GM12878 (cell line): ENCODE measurements at regions not wholly inside any gene's neighbourhood (a gene's known extent, or its start where the extent isn't known, plus 50 kb on each side); places are given as distances from the start of the nearest gene placed in this dataset.

Source experiments
- BMI1 ChIP-seq: fragments of 450-650 bp; IDR thresholded peaks from 2 replicates; pipeline ENCODE4 v1.6.1; 2016; ENCODE audit warnings: mild to moderate bottlenecking, moderate library complexity, borderline replicate concordance
- BRCA1 ChIP-seq: IDR thresholded peaks from 2 replicates; pipeline ENCODE4 v1.6.1; 2011; ENCODE audit warnings: low read depth, low read length, improper control_type of control experiment
- CBX3 ChIP-seq: fragments of 200-600 bp; sonication (generic); IDR thresholded peaks from 2 replicates; pipeline ENCODE4 v1.6.1; 2016; ENCODE audit warnings: low read depth, borderline replicate concordance
- CHD1 ChIP-seq: IDR thresholded peaks from 2 replicates; pipeline ENCODE4 v1.6.1; 2012; ENCODE audit warnings: low read depth, low read length, improper control_type of control experiment
- CHD2 ChIP-seq: IDR thresholded peaks from 2 replicates; pipeline ENCODE4 v1.6.1; 2011; ENCODE audit warnings: low read depth, low read length, improper control_type of control experiment, borderline replicate concordance
- NFYA ChIP-seq: IDR thresholded peaks from 2 replicates; pipeline ENCODE4 v1.6.1; 2011; ENCODE audit warnings: low read depth, mild to moderate bottlenecking, low read length, improper control_type of control experiment, borderline replicate concordance
- NRF1 ChIP-seq: conservative IDR thresholded peaks from 2 replicates; pipeline ENCODE4 v1.6.1; 2011; ENCODE audit warnings: mild to moderate bottlenecking, low read depth, low read length, improper control_type of control experiment
- POLR2AphosphoS2 ChIP-seq: IDR thresholded peaks from 2 replicates; pipeline ENCODE4 v1.6.1; 2011; ENCODE audit warnings: low read depth, mild to moderate bottlenecking, low read length, improper control_type of control experiment, moderate library complexity
- SP1 ChIP-seq: IDR thresholded peaks from one replicate; pipeline ENCODE4 v1.6.1; 2011; ENCODE audit warnings: low read depth, low read length
- TF ChIP-seq, protein P1 (sequence below), 3 experiments: IDR thresholded peaks in 2 of 3; conservative IDR thresholded peaks in 1 of 3; 2 replicates each; pipeline ENCODE4 v1.5.1; 2011; ENCODE audit warnings: low read depth in 3 of 3, low read length in 3 of 3, mild to moderate bottlenecking in 3 of 3, control low read depth in 2 of 3, moderate library complexity in 2 of 3, inconsistent platforms in 1 of 3, mixed read lengths in 1 of 3; ENCODE audit not compliant: control insufficient read depth in 2 of 3, insufficient read depth in 1 of 3; ENCODE audit errors: extremely low read depth in 1 of 3
- TF ChIP-seq, protein P2 (sequence below): IDR thresholded peaks from 2 replicates; pipeline ENCODE4 v1.6.1; 2012; ENCODE audit warnings: low read depth, low read length, improper control_type of control experiment

DNA sequence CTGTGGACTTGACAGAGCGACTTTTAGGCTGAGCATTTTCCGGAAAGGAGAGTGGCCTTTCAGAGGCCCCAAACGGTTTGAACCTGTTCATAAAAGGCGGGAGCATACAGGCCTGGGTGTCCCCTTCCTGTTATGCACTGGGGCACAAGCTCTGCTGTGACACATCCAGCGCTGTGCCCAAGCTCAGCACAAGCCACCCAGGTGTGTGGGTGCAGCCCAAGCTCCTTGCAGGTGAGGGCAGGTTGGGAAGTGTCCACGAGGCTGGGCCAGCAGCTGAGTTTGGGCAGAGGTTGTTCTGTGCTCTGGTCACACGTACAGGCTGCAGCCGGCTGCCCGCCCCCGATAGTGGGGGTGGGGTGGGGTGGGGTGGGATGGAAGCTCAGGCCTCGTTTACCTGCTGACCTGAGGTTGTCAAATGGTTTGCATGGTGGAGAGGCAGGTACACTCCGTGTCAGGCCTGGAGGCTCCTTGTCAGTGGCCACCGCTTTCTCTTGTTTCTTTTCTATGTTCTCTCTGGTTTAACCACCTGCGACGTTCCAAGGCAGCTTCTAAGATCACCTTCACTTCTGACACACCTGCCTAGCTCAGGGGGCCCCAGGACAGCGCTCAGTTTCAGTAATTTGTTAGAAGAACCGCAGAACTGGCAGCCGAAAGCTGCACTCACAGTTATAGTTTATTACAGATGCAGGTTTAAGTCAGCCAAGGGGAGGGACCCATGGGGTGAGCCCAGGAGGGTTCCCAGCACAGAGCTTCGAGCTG lies 194.7 kb upstream of the CIBAR2 start:
- TF ChIP-seq BMI1 (no peak), CBX3 (no peak), NFYA (no peak), CHD2 (no peak), BRCA1 (no peak), POLR2AphosphoS2 (no peak), SP1 (no peak), CHD1 (no peak), NRF1 (no peak)
- TF ChIP-seq, protein P1, sequence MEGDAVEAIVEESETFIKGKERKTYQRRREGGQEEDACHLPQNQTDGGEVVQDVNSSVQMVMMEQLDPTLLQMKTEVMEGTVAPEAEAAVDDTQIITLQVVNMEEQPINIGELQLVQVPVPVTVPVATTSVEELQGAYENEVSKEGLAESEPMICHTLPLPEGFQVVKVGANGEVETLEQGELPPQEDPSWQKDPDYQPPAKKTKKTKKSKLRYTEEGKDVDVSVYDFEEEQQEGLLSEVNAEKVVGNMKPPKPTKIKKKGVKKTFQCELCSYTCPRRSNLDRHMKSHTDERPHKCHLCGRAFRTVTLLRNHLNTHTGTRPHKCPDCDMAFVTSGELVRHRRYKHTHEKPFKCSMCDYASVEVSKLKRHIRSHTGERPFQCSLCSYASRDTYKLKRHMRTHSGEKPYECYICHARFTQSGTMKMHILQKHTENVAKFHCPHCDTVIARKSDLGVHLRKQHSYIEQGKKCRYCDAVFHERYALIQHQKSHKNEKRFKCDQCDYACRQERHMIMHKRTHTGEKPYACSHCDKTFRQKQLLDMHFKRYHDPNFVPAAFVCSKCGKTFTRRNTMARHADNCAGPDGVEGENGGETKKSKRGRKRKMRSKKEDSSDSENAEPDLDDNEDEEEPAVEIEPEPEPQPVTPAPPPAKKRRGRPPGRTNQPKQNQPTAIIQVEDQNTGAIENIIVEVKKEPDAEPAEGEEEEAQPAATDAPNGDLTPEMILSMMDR (IDR thresholded peaks at IDR 0.05 in 2 of 3, conservative IDR thresholded peaks at IDR 0.05 in 1 of 3; ENCODE audit: control insufficient read depth in 2 of 3, extremely low read depth in 1 of 3, insufficient read depth in 1 of 3, low read depth in 3 of 3, low read length in 3 of 3), result no peak
- TF ChIP-seq, protein P2, sequence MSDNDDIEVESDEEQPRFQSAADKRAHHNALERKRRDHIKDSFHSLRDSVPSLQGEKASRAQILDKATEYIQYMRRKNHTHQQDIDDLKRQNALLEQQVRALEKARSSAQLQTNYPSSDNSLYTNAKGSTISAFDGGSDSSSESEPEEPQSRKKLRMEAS, result no peak
